SK-N-SH (cell line): ENCODE measurements at regions not wholly inside any gene's neighbourhood (a gene's known extent, or its start where the extent isn't known, plus 50 kb on each side); places are given as distances from the start of the nearest gene placed in this dataset.

Source experiments
- CHD2 ChIP-seq: fragments of 150-350 bp; IDR thresholded peaks from 2 replicates; pipeline ENCODE4 v1.6.1; 2018; ENCODE audit warnings: low read length; ENCODE audit not compliant: partially characterized antibody
- CTCF ChIP-seq: fragments of 200-600 bp; sonication (generic); IDR thresholded peaks from 2 replicates; pipeline ENCODE4 v1.6.1; 2017; ENCODE audit warnings: antibody characterized with exemption, mild to moderate bottlenecking, moderate library complexity
- EZH2phosphoT487 ChIP-seq: fragments of 200-600 bp; sonication (generic); IDR thresholded peaks from 2 replicates; pipeline ENCODE4 v1.6.1; 2017; ENCODE audit warnings: low read depth, mixed run types, mild to moderate bottlenecking, antibody characterized with exemption, moderate library complexity, borderline replicate concordance
- GABPA ChIP-seq: IDR thresholded peaks from 2 replicates; pipeline ENCODE4 v1.4.0; 2012; ENCODE audit warnings: low read depth, mild to moderate bottlenecking
- IRF3 ChIP-seq: fragments of 150-350 bp; IDR thresholded peaks from 2 replicates; pipeline ENCODE4 v1.6.1; 2016; ENCODE audit warnings: mild to moderate bottlenecking, low read depth, low read length
- JUND ChIP-seq: IDR thresholded peaks from 2 replicates; pipeline ENCODE4 v1.4.0; 2012
- POLR2AphosphoS5 ChIP-seq: IDR thresholded peaks from 2 replicates; pipeline ENCODE4 v1.6.1; 2012; ENCODE audit warnings: low read depth, low read length
- RAD21 ChIP-seq: IDR thresholded peaks from 2 replicates; pipeline ENCODE4 v1.6.1; 2012; ENCODE audit warnings: mild to moderate bottlenecking, low read length
- RCOR1 ChIP-seq: fragments of 150-350 bp; IDR thresholded peaks from 2 replicates; pipeline ENCODE4 v1.6.1; 2017; ENCODE audit warnings: antibody characterized with exemption, low read length
- REST ChIP-seq: IDR thresholded peaks from 2 replicates; pipeline ENCODE4 v1.6.1; 2012; ENCODE audit warnings: mild to moderate bottlenecking, low read depth, low read length, moderate library complexity
- SIN3A ChIP-seq: IDR thresholded peaks from 2 replicates; pipeline ENCODE4 v1.6.1; 2012; ENCODE audit warnings: low read depth, mild to moderate bottlenecking, low read length, moderate library complexity, borderline replicate concordance
- SMC3 ChIP-seq: IDR thresholded peaks from 2 replicates; pipeline ENCODE4 v1.6.1; 2012; ENCODE audit warnings: low read depth, low read length, improper control_type of control experiment
- USF2 ChIP-seq: fragments of 150-350 bp; IDR thresholded peaks from 2 replicates; pipeline ENCODE4 v1.6.1; 2017; ENCODE audit warnings: antibody characterized with exemption, low read length, low read depth, borderline replicate concordance
- YY1 ChIP-seq: IDR thresholded peaks from 2 replicates; pipeline ENCODE4 v1.4.0; 2012; ENCODE audit warnings: low read depth, mild to moderate bottlenecking

- TF ChIP-seq EZH2phosphoT487 = no peak
- no peak for TF ChIP-seq CTCF
- TF ChIP-seq POLR2AphosphoS5 = no peak
- TF ChIP-seq SIN3A = no peak
- no peak for TF ChIP-seq YY1
- TF ChIP-seq JUND = no peak
- TF ChIP-seq IRF3 = no peak
- TF ChIP-seq USF2 = no peak
- no peak for TF ChIP-seq RCOR1
- TF ChIP-seq GABPA = no peak
- no peak for TF ChIP-seq RAD21
- no peak for TF ChIP-seq CHD2
- TF ChIP-seq SMC3 = no peak
- no peak for TF ChIP-seq REST
Observed at GRCh38 chr1:208366559-208366958, 122.4 kb upstream of the PLXNA2 start.
